ENCODE measurements at regions not wholly inside any gene's neighbourhood (a gene's known extent, or its start where the extent isn't known, plus 50 kb on each side); places are given as distances from the start of the nearest gene placed in this dataset.

GRCh38 chr4:103885152-103885551 lies 165.4 kb upstream of the TACR3 start:
- TF ChIP-seq TAF1 (IDR thresholded peaks at IDR 0.05; ENCODE audit: borderline replicate concordance, low read depth, low read length): no peak
- TF ChIP-seq POLR2A (IDR thresholded peaks at IDR 0.05; ENCODE audit: low read depth, low read length): no peak
- no peak for TF ChIP-seq POLR2AphosphoS5 (IDR thresholded peaks at IDR 0.05; ENCODE audit: low read depth, low read length)

Measured in GM12892 (cell line).